ENCODE measurements at regions not wholly inside any gene's neighbourhood (a gene's known extent, or its start where the extent isn't known, plus 50 kb on each side); places are given as distances from the start of the nearest gene placed in this dataset.

DNA sequence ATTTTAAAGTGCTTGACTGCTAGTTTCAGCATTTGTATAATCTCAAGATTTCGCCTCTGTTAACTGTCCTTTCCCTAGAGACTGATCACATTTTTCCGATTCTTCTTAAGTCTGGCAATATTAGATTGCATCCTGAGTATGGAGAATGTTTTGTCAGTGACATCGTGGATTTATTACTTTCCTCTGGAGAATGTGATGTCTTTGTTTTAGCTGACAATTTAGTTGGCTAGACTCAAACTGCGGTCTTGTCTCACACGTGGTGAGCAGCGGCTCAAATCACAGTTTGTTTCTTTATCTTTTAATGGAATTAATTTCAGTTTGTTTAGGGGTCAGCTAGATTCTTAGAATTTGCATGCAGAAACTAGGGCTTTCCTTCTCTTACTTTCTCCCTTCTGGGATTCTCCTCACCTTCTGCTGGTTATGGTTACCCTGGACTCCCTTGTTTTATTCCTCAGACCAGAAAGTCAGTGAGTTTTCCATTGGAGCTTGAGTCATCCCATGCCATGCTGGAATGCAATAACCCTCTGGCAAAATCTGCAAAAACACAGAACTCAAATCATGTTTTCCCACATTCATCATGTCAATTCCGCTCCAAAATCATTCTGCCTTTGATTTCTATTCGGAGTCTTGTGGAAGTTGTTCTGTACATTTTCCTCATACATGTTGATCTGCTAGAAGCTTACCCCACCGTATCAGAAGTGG, 327.2 kb upstream of the TRIB2 start:
- DNase-seq: no peak

DNA sequence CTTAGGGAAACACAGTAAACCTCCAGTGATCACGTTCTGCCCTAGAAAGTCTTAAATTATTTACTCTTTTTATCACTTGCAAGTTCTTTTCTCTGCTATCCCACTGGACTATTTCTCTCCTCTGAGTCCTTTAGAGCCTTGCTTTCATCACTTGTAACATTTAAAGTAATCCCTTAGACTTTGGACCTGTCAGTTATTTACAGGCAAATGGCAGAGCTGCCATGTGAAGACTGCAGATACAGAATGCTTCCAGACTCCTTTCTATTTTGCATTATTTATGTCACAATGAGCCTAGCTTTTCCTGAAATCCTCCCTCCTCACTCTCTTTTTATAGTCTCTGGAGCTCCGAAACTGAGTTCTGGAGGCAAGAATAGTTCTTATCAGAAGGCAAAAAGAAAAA, 325.6 kb upstream of the TRIB2 start:
- DNase-seq: no peak

DNA sequence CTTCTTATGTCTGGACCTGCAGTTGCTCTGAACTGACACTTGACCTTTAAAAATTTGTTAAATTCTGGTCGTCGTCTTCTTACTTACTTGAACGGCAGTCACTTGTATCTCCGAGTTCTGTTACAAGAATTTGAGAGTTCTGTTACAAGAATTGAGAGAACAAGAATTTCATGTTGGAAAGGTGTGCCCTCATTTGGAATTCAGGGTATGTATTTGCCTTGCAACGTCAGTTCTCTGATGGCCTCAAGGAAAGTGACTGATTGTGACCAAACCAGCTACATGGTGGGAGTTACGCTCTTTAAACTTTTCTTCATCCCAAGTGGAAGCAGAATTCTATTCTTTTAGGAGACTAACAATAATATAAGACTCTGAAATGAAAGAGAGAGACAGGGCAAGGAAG, 320.0 kb upstream of the TRIB2 start:
- DNase-seq: no peak

DNA sequence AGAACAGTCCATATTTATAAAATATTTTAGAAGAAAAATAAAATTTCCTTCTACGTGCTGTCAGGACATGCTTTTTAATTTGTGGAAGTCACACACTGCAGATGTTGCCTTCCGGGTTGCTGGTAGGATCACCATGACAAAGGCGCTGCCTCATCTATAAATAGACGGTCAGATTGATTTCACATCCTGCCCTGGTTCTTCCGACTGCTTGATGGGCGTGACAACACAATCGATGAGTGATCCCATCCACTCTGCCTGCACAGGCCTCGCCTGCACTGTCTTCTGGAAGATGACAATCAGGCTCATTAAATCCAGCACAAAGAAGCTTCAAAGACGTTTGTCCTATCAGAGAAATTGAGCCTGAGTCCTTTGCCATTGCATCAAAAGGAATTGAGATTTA, 318.9 kb upstream of the TRIB2 start:
- no peak for DNase-seq

DNA sequence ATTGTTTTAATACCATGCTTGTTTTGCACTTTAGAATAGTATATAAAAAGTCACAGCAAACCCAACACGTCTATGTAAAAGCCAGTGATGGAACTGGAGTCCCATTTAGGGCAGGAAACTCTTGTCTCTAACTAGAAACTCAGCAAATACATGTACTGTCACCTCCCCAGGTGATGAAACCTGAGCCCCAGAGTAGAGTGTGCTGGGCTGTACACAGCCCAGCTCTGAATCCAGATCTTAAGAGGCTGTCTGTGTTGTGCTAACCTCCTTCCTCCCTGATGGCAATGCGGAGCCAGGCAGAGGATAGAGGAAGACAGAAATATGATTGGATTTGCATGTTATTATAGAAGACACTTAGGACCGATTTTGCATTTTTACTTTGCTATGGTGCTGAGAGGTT, 317.5 kb upstream of the TRIB2 start:
- DNase-seq: no peak

DNA sequence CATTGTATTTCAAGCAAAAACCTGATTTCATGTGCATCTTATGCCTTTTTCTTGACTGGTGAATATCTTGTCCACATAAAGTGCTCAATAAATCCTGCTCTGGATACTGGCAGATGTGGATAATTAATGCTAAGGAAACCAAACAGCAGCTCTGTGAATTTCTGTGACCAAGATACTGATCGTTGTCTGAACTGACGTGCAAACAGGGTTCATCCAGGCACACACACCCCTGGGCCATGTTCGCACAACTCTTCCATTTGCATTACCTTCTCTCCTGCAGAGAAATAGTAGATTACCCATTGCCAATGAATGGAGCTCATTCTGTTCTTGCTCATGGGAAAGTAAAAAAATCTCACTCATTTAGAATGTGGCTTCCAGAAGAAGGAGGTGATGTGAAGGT, 316.2 kb upstream of the TRIB2 start:
- no peak for DNase-seq

DNA sequence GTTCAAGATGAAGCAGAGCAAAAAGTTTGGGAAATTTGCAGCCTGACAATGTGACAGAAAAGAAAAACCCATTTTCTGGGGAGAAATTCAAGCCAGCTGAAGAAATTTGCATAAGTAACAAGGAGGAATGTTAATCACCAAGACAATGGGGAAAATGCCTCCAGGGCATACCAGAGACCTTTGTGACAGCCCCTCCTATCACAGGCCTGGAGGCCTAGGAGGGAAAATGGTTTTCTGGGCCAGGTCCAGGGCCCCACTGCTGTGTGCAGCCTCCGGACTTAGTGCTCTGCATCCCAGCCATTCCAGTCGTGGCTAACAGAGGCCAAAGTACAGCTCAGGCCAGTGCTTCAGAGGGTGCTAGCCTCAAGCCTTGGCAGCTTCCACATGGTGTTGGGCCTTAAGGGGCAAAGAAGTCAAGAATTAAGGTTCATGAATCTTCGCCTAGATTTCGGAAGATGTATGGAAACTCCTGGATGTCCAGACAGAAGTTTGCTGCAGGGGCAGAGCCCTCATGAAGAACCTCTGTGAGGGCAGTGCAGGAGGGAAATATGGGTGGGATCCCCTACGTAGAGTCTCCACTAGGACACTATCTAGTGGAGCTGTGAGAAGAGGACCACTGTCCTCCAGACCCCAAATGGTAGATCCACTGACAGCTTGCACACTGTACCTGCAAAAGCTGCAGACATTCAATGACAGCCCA, 314.1 kb upstream of the TRIB2 start:
- no peak for DNase-seq

DNA sequence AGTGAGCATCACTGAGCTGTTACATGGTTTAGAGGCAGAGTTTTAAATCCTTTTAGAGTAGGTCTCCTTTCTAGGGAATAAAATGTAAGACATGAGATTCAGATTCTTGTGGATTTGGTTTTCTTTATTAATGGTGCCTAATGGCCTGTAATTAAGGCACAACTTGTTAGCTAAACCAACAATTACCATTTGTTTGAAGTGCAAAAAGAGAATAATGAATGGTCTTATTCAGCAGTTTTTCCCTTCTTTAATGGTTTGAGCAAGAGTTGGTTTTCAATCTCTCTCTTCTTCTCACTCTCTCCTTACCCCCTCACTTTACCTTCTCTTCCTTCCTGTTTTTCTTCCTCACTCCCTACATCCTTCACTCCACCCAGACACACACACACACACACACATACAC, 312.2 kb upstream of the TRIB2 start:
- no peak for DNase-seq

DNA sequence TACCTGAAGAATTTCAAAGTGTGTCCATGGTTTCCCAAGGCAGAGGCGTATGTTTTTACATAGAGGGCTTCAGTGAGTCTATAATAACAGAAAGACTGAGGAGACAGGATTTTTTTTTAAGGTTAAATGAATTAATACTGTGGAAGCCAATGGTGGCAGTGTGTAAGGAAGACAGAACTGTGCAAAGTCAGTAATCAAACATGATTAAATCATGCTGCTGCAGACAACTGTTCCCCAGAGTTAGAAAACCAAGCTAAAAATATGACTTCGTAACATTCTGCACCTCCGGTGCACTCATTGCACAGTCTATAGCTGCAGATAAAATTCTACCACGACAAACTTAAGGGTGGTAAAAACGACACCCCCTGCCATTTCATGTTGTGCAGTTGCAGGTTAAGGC, 309.6 kb upstream of the TRIB2 start:
- no peak for DNase-seq

DNA sequence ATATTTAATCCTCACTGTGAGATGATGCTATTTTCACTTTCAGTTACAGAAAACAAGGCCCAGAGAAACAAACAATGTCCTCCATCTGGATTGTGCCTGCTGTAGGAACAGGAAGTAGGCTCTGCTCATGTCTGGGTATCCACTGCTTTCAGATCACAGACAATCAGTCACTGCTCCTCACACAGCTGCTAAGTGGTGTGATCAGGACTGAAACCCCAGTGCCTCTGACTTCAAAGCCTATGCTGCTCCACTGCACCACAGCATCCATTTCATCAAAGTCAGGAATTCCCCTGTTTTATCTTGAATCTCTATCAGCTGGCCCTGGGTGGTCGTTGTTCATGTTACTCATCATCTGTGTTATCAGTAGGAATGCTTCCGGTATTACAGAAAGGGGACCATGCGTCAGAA, 303.8 kb upstream of the TRIB2 start:
- peak; percentile 27 for DNase-seq

DNA sequence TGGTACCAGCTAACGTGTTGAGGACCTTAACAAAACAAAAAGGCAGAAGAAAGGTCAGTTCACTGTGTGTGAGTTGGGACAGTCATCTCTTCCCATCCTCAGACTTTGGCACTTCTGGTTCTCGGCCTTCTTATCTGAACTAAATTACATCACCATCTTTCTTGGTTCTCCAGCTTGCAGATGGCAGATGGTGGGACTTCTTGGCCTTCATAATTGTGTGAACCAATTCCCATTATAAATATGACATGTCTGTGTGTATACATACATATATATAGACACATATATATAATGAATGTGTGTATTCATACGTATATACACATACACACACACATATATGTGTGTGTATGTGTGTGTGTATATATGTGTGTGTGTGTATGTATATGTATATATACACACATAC, 301.2 kb upstream of the TRIB2 start:
- no peak for DNase-seq

DNA sequence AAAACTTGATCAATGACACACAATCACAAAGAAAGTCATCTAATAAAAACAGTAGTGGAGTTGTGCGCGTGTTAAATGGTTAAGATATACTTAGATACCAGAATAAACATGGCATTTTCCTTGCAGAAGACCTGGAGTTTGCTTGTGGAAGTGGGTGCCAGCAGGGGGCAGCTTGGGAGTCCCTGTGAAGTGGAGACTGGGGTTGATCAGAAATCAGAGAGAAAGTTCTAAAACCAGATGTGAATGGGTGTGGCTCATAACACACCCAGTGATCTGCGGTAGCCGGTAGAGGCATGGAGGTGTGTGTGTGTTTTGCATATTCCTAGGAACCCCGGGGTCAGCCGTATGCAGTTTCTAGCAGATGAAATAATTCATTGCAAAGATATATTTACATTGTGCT, 300.1 kb upstream of the TRIB2 start:
- DNase-seq: peak; percentile 84

DNA sequence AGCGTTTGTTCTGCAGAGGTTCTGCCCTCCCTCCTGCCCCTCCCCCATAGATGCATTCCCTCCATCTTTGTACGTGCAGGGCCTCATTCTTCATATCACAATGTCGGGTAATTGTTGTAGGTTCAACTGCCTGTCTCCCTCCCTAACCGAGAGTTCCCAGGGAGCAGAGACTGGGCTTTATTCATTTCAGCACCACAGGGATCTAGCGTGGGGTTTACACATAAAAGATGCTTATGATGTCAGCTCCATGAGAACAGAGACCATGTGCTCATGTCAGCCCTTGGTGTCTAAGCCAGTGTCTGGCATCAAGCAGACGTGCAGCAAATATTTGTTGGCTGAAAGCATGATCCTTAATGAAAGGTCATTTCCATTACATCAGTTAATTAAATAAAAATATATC, 298.9 kb upstream of the TRIB2 start:
- no peak for DNase-seq

DNA sequence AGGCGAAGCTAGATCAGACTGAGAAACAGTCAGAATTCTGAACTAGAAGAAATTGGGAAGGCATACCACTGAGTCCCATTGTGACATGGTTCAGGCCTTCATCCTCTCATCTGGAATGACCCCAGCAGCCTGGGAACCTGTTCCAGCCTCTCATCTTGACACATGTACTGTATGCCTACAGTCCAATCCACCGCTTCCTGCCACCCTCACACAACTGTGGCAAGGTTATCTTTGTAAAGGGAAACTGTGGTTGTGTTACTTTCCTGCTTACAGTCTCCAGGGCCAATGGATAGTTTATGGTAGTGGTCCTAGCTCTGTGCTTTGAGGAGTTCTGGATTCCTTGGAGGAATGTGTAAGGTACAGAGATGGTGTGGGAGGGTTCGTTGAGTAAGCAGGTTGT, 296.9 kb upstream of the TRIB2 start:
- DNase-seq: peak; percentile 4

DNA sequence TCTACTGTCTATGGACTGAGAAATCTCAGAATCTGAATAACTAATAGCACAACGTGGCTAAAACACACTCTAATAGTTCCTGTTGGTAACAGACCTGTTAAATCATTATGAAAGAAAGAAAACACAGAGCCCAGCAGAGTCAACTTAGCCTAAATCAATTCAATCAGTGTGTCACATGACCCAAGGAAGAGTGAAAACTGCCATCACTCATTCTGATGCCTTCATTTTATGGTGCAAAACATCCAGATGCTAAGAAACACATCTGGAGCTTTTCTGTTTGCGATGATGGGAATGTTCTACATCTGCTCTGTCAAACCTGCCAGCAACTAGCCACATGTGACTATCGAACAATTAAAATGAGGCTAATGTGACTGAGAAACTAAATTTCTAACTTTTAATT, 295.7 kb upstream of the TRIB2 start:
- no peak for DNase-seq

DNA sequence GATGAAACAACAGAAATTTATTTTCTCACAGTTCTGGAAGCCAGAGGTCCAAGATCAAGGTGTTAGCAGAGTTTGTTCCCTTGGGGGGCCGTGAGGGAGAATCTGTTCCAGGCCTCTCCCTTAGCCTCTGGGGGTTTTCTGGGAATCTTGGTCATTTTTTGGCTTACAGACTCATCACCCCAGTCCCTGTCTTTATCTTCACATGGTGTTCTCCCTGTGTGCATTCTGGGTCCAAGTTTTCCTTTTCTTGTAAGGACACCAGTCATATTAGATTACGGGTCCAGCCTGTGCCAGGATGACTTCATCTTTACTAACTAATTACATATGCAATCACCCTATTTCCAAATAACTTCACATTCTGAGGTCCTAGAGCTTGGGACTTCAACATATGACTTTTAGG, 292.5 kb upstream of the TRIB2 start:
- DNase-seq: no peak

DNA sequence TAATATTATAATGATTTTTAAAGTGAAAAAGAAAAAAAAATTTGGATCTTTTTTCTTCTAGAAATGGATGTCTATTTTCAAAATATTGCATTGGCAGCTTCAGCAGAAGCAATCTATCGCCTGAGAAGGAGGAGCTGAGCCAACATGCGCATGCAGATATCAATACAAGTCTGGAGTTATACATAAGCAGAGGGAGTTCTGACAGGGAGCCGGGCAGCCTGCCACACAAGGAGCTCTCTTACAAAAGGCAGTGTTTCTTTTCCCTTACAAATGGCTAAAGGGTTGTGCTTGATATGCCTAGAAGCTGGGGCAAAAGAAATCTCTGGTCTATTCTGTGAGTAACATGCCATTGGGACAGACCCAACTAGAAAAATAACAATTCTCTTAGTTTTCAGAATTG, 291.9 kb upstream of the TRIB2 start:
- no peak for DNase-seq

DNA sequence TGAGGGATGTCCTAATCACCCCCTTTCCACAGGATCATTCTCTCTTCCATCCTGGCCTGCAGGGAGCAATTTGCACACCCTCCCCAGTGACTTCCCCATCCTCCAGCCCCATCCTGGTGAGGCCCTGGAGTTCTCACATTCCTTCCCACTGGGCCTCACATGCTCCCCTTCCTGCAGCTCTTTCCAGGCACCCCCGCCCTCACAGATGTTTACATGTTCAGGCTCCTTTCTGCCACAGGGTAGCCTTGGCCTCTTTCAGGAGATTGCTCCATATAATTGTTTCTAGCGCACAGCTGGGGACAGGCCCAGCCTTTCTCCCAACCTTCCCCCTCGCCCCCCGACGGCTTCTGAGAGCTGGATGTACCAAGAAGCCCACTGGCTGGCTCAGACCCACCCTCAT, 288.4 kb upstream of the TRIB2 start:
- no peak for DNase-seq

DNA sequence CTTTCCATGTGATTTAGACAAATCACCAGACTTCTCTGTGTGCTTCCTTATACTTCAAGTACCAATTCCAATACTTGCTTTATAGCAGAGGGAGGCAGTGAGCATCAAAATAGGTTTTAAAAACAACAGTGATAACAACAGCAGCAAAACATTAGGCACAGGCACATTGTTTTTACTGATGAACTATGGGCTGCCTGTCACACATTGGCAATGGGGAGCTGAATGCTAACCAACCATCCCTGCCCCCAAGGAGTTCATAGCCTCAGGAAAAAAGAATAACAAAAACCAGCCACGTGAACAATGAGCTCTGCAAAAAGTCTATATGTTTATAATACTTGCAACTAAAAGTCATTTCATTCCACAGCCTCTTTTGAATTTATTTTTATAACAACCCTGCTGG, 287.9 kb upstream of the TRIB2 start:
- no peak for DNase-seq

DNA sequence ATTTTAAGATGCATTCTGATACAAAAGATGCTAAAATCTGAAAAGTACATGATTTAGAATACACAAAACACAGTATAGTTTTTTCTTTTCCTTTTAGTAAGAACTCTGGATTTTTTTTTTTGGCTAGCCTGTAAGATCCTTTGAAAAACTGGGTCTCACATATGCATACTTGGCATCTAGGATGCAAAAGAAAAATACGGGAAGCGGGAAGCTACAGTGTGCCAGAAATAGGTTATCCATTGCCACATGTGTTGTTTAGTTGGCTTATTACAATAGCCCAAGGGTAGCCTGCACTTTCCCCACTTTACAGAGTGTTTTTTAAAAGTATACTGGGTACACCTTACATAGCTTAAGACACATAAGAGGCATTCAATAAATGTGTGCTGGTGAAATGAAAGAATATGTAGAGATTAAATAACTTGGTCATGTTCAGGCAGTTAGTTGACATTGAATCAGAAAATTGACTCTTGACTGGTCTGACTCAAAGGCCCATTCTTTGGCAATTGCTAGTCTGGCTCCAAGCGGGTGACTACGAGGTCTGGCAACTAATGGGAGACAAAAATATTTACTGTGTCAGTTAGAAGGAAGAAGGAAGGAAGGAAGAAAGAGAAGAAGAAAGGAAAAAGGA, 286.8 kb upstream of the TRIB2 start:
- no peak for DNase-seq

DNA sequence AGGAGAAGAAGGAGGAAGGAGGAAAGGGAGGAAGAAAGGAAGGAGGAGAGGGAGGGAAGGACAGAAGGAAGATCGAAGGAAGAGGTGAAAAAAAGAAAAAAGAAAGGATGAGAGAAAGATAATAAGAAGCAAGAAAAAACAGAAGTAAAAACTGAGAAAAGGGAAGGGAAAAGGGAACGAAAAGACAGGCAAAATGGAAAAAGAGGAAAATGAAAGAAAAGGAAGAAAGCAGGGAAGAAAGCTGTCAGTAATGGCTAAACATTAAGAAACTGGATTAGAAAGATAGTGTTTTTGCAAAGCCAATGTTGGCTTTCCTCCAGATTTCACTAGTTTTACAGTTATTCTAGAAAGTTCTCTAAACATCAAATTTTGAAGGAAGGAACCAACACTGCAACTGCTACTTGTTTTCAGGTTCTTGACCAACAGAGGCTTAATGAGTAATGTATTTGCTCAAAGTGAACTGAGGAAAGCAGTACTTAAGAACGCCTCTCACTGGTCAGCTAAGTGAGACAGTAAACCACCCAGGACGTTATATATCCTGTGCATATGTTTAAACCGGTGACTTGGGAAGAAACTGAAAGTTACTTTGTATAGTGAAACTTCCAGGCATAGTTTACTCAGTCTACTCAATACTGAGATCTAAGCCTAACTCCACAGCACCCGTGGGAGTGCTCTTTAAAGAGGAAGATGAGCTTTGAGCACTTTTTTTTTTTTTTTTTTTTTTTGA, 286.2 kb upstream of the TRIB2 start:
- peak; percentile 52 for DNase-seq

DNA sequence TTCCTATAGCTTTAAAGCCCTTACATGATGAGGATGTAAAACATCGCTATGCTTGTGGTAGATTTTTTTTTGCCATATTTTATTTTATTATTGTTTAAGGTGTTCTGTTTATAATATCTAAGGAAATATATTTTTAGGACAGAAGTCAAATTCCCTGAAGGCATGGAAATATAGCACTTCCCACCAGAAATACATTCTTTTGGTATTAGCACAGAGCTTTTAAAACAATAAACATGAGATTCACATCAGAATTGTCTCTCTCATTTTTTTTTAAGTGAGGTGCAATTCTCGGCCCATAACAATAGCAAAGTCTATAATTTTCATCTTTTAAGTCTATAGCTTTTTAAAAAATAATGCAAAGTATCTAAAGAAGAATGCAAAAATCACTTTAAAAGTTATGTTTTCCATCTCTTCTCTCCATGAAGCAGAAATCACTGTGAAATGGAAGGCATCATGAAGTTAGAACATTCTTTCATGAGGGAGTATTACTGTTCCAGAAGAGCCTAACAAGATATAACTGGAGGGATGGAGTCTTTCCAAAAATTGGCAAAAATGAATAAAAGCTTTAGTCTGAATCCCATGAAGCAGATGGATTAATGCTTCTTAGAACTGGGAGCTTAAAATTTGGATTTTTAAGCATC, 283.6 kb upstream of the TRIB2 start:
- DNase-seq: no peak

DNA sequence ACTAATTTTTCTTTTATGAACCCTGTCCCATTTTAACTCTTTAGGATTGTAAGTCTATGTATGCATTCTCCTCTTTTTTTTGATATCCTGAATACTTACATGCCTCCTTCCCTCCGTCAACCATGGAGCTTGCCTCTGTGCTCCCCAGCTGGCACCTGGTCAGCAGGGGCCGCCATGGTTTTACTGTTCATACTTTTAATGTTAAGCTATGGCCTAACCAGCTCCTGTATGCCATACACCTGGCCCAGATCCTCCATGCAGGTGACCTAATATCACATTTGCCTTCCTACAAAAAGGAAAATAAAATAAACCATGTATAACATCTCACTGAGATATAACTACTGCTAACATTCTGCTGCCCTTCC, 283.1 kb upstream of the TRIB2 start:
- DNase-seq: peak; percentile 38
